Eye (tissue), 1 donor: ENCODE measurements at regions not wholly inside any gene's neighbourhood (a gene's known extent, or its start where the extent isn't known, plus 50 kb on each side); places are given as distances from the start of the nearest gene placed in this dataset.

ENCODE experiments used
- DNase-seq: peaks from one replicate; pipeline ENCODE4 v3.0.0-alpha.2; 2015

DNA sequence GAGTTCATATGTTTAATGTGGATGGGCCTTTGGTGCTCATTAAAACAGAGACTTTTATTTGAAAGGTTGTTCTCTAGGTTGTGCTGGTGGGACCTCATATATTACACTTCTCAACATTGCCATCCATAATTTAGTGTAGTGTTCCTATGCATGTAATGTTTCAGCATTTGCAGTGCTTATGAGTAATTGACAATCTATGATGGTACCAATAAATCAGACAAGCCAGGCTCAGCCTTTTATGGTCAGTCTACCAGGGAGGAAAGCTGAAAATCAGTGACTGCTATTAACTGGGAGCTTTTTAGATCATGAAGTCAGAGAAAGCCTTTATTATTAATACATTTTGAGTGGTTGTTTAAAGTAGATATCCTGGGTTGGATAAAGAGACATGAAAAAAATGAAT, 120.1 kb upstream of the SLC28A3 start:
- no peak for DNase-seq

DNA sequence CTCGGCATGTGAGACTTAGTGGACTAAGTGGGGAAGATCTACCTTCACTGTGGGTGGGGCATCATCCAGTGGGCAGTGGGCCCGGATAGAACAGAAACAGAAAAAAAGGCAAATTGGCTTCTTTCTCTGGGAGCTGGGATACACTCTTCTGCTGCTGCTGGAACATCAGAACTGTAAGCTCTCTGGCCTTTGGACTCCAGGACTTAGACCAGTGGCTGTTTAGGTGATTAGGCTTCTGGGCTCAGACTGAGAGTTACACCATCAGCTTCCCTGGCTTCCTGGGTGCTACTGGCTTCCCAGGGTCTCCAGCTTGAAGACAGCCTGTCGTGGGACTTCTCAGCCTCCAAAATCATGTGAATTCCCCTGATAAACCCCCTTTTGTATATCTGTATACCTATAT, 122.7 kb upstream of the SLC28A3 start:
- DNase-seq, result no peak

GRCh38 chr9:84466580-84467285, 126.2 kb upstream of the SLC28A3 start:
- DNase-seq, result no peak

DNA sequence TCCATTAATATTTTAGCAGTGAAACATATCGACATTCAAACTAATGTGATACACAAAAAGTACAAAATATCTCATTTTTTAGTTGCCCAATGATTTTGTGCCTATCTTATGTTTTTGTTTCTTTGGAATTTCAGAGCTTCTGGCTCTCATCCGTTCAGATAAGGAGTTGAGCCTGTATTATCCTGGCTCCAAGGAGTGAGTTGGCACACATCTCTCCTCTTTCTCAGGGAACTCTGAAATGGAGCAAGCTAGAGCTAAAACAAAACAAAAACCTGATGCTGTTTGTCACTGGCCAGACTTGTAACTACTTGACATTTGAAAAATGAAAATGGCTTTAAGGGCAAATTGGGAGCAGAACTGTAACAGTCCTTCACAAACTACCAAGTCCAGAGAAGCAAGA, 131.3 kb upstream of the SLC28A3 start:
- DNase-seq, result no peak

GRCh38 chr9:84478996-84479395, 138.4 kb upstream of the SLC28A3 start:
- no peak for DNase-seq

GRCh38 chr9:84480071-84480470, 139.5 kb upstream of the SLC28A3 start:
- no peak for DNase-seq

GRCh38 chr9:84481231-84481630, 140.7 kb upstream of the SLC28A3 start:
- DNase-seq, result peak; percentile 88

GRCh38 chr9:84481636-84482218, 141.2 kb upstream of the SLC28A3 start:
- peak; percentile 81 for DNase-seq

- DNase-seq, result no peak
Observed at GRCh38 chr9:84482607-84483006, 142.0 kb upstream of the SLC28A3 start.

- no peak for DNase-seq
Observed at GRCh38 chr9:84484172-84484571, 143.6 kb upstream of the SLC28A3 start.

- DNase-seq, result no peak
Observed at GRCh38 chr9:84485539-84485938, 145.0 kb upstream of the SLC28A3 start.

GRCh38 chr9:84486663-84487062, 146.1 kb upstream of the SLC28A3 start:
- DNase-seq, result no peak

DNA sequence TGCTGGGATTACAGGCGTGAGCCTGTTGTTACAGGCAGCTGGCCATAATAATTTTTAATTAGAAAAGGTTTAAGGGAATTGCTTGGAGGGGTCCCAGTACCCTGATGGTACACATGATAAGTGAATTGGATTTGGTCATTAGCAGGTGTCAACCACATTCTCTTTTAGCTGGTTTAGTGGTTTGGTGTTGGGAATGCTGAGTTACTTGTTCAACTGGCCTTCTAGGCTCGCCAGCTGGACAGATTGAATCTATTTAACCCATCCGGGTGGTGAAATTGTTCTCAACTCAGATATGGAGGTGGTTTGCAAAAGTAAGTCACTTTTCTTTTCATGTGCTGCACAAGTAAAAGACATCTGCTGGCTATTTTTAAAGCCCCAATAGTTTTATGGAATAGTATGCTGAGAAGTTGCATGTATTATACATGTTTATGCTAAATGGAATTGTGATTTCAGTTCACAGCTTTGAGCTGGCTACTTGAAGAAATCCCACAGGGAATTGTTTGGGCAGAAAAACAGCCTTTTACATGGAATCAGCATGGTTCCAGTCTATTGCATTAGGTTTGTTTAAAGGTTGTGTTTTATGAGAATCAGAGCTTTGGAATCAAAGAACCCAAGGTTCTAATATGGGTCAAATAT, 149.8 kb upstream of the SLC28A3 start:
- no peak for DNase-seq

DNA sequence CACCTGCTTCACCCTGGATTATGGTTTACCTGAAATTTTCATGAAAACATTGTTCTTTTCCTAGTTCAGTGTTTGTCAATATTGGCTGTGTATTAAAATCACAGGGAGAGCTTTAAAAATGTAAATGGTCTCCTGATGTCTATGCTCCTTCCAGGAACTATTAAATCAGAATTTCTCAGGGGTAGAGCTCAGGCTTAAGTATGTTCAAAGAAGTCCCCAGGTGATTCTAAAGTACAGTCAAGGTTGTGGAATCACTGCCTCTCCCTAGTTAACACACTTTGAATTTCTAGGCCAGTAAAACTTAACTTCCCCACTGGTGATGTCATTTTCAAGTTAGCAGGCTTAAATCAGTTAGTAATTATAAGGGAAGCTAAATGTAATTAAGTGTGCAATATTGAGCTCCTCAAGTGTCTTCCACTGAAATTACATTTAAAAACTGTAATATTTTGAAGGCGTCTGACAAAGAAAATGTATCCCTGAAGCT, 150.3 kb upstream of the SLC28A3 start:
- no peak for DNase-seq

DNA sequence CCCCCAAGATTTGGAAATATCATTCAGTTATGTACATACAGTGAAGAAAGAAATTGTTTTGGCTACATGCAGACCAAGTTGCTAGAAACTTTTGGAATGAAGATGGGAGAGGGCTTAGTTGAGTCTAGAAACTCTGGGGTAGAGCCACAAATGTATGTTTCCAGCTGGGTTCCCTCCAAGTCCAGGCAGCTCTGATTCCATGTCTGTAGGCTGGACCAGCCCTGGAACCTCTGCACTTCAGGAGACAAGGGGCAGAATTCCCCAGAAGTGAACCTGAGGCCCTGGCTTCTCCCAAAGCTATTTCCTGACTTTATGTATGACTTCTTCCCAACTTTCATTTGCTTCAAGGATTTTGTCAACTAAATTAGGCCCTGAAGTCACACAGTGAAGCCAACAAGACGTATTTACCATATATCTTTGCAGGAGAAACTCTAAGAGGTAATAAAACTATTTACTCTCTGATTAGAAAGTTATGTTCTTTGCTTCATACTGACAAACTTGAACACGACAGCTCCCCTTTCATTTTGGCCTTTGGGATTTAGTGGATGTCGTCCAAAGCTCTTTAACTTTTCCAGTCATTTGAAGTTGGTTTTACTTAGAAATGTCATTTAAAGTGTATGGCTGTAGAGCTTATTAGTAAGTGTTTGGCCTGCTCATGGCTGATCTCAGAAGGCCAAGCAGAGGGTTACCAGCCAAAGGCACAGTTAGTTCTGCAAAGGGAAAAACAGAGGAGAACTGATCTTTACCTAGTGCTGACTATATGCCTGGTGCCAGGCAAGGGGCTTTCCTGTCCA, 152.0 kb upstream of the SLC28A3 start:
- no peak for DNase-seq

GRCh38 chr9:84493284-84493947, 152.9 kb upstream of the SLC28A3 start:
- peak; percentile 72 for DNase-seq

- no peak for DNase-seq
Observed at GRCh38 chr9:84499969-84500582, 159.5 kb upstream of the SLC28A3 start.

- DNase-seq, result no peak
Observed at GRCh38 chr9:84500826-84501225, 160.3 kb upstream of the SLC28A3 start.

DNA sequence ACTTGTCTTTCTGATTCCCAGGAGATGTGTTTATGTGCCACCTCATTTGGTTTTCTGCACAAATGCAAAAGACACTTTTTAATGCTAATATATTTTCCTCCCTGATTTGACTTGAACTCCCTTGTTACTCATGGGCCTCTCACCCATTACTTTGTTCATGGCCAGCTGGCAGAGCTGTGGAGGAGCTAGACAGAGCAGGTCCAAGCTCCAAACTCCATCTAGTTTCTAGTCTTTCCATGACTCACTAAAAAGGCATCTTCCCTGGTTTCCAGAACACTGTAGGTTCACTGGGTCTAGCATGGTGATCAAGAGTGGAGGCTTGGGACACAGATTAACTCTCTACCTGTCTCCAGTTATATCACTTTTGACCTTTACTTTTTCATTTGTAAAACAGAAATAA, 161.0 kb upstream of the SLC28A3 start:
- no peak for DNase-seq

DNA sequence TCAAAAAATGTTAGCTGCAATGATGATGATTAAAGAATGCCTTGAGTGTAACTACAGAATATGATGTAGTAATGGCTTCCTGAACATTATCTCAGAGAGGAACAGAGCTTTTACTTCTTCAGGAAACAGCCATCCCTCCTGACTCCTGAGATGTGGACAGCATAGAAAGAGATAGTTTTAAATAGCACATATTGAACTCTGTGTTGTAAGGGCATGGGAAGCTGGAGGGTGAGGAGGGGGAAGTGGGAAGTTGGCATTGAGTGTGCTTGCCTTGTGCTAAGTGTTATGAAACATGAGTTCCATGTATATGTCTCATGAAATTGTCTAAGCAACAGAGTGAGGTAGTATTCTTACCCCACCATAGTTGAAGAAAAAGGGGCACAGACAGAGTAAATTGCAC, 161.5 kb upstream of the SLC28A3 start:
- DNase-seq, result no peak

DNA sequence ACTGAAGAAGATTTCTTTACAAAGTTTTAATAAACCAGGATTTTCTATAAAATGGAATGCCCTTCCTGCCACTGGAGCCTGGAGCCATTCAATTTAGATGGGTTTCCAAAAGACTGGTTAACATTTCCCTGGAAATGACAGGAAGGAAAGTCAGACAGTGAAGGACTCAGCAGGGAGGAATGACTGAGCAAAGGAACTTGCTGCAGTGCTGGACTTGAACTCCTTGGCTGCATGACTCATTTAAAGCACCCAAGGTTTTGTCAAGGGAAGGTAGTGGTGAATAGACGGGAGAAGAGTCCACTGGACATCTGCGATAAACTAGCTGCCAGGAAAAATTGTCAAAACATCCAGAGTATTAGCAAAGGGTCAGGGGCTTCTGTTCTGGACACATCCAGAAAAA, 163.8 kb upstream of the SLC28A3 start:
- DNase-seq, result no peak

DNA sequence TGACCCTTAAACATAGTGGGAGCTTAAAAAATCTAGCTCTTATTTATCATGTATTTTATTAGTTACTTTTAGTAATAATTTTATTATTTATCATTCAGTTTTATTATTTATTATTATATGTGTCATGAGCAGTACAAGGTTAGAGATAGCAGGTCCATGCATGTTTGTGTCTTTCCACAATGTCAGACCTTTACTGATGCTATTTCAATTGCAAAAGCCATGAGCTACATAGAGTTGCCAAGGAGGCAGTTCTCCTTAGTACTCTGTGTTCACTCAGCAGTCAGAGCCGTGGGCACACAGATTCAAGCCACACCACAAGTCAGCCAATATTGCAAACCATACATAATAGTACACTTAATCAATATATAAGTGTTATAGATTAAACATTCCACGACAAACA, 157.9 kb upstream of the NTRK2 start:
- no peak for DNase-seq
